ENCODE measurements at regions not wholly inside any gene's neighbourhood (a gene's known extent, or its start where the extent isn't known, plus 50 kb on each side); places are given as distances from the start of the nearest gene placed in this dataset.

DNA sequence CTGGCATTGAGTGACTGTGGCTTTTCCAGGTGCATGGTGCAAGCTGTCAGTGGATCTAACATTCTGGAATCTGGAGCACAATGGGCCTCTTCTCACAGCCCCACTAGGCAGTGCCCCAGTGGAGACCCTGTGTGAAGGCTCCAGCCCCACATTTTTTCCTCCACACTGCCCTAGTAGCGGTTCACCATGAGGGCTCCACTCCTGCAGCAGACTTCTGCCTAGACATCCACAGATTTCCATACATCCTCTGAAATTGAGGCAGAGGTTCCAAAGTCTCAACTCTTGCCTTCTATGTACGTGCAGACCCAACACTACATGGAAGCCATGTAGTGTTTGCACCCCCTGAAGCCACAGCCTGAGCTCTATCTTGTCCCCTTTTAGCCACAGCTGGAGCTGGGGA lies 118.0 kb upstream of the BMP5 start:
- Histone ChIP-seq H2BK120ac (replicated peaks; ENCODE audit: low read depth, low read length) (no peak overlapping the region), H4K91ac (replicated peaks; ENCODE audit: insufficient read length, low read length) (no peak overlapping the region), H4K5ac (ENCODE audit: insufficient read length, low read depth, low read length) (no peak overlapping the region), H3K23ac (ENCODE audit: insufficient read length) (no peak overlapping the region), H3K79me2 (ENCODE audit: control insufficient read depth in 1 of 2, insufficient read depth in 2 of 2, low read length in 2 of 2) (no peaks in the 10 kb centered on the region), H3K9ac (replicated peaks in 1 of 4; ENCODE audit: extremely low read depth in 1 of 4, low read depth in 3 of 4, low read length in 3 of 4) (no peak overlapping the region), H2AK5ac (ENCODE audit: low read depth, low read length) (no peak overlapping the region), H3K23me2 (ENCODE audit: low read depth, low read length) (no peaks in the 10 kb centered on the region), H3K79me1 (ENCODE audit: low read depth, low read length) (no peaks in the 10 kb centered on the region), H4K20me1 (replicated peaks in 1 of 2; ENCODE audit: control insufficient read depth in 1 of 2, insufficient read depth in 2 of 2, low read length in 2 of 2) (no peaks in the 10 kb centered on the region), H3K27me3 (replicated peaks in 1 of 4; ENCODE audit: control insufficient read depth in 3 of 4, extremely low read depth in 1 of 4, insufficient read depth in 3 of 4, low read length in 3 of 4) (no peaks in the 10 kb centered on the region), H2BK5ac (ENCODE audit: low read depth, low read length) (no peak overlapping the region), H3K4me3 (ENCODE audit: extremely low read depth in 1 of 4, insufficient read depth in 2 of 4, low read depth in 3 of 4, low read length in 4 of 4) (no peak overlapping the region), H3K4me1 (replicated peaks in 1 of 4; ENCODE audit: control insufficient read depth in 3 of 4, insufficient read depth in 4 of 4, low read length in 3 of 4) (no peaks in the 10 kb centered on the region), H3K9me3 (ENCODE audit: insufficient read depth in 2 of 2, low read depth in 1 of 2, low read length in 1 of 2) (peaks cover 16 to 17% of the 10 kb centered on the region in 2 experiments), H2AFZ (ENCODE audit: low read length) (no peak overlapping the region), H3K36me3 (ENCODE audit: control insufficient read depth in 2 of 4, insufficient read depth in 4 of 4, low read length in 3 of 4) (no peaks in the 10 kb centered on the region), H4K8ac (ENCODE audit: extremely low read depth, insufficient read depth, low read length) (no peak overlapping the region), H2BK12ac (ENCODE audit: low read depth, low read length) (no peak overlapping the region), H3K27ac (ENCODE audit: low read depth, low read length) (no peak overlapping the region), H3K4me2 (ENCODE audit: insufficient read depth in 1 of 2, low read depth in 2 of 2, low read length in 2 of 2) (no peak overlapping the region), H2BK15ac (ENCODE audit: low read length) (no peak overlapping the region), H2BK20ac (ENCODE audit: low read length) (no peak overlapping the region), H3K18ac (ENCODE audit: extremely low read depth, low read length) (no peak overlapping the region), H3K4ac (replicated peaks; ENCODE audit: insufficient read length, low read depth, low read length) (no peak overlapping the region), H3K56ac (replicated peaks; ENCODE audit: insufficient read length, low read depth, low read length) (no peak overlapping the region), H3K14ac (ENCODE audit: insufficient read length) (no peak overlapping the region)
- ChIA-PET CTCF (ENCODE audit: partially characterized antibody) (interaction anchor here (1.0 to 1.2 kb wide), 2 partner anchors 11 to 61 kb away, joined by 3 to 4 read pairs; no protein-coding TSS in a partner anchor), POLR2A (ENCODE audit: partially characterized antibody) (no interaction called here)
- FAIRE-seq (no peak), DNase-seq (ENCODE audit: low read depth in 1 of 2, low spot score in 2 of 2) (no peak)
- no peak for TF ChIP-seq ZNF274 (IDR thresholded peaks at IDR 0.05; ENCODE audit: borderline replicate concordance, extremely low read depth, low read length)
- no peak for TF ChIP-seq BACH1 (IDR thresholded peaks at IDR 0.05; ENCODE audit: low read length)
- WGBS, 2 experiments (ENCODE audit: extremely low coverage in 1 of 2, insufficient coverage in 1 of 2, insufficient read length in 1 of 2, insufficient replicate concordance in 2 of 2, low coverage in 1 of 2, low lambda C conversion rate in 2 of 2, missing lambda C conversion rate in 1 of 2): 90% methylated on average over 2 of the region's 2 CpGs; no CpG with 5 or more reads in 1 of the 2 experiments
